GM19468 (cell line): ENCODE measurements at regions not wholly inside any gene's neighbourhood (a gene's known extent, or its start where the extent isn't known, plus 50 kb on each side); places are given as distances from the start of the nearest gene placed in this dataset.

ENCODE experiments used
- ATAC-seq: cut with Tn5 transposase; IDR thresholded peaks from one replicate; pipeline ENCODE4 v1.9.1; 2021; ENCODE audit warnings: mild to moderate bottlenecking, moderate library complexity, moderate number of reproducible peaks; ENCODE audit not compliant: unreplicated experiment; ENCODE audit errors: extremely low read depth

DNA sequence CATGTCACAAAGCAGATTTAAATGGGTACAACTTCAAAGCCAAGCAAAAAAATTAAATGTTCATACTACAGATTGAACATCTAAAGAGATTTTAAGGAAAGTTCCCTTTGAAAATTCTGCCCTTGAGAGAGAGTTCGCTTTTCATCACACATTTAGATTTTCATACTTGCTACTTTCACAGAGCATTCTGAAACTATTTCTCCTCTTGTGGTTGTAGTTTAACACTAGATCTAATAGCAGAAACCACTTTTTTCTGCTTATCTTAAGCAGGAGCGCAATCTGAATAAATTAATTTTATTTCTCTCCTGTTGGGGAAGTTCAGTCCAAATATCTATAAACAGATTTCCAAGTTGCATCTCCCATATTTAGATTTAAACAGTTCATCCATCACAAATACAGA, 173.3 kb upstream of the RASA1 start:
- ATAC-seq = no peak

GRCh38 chr5:87094833-87095232, 172.8 kb upstream of the RASA1 start:
- ATAC-seq = no peak

DNA sequence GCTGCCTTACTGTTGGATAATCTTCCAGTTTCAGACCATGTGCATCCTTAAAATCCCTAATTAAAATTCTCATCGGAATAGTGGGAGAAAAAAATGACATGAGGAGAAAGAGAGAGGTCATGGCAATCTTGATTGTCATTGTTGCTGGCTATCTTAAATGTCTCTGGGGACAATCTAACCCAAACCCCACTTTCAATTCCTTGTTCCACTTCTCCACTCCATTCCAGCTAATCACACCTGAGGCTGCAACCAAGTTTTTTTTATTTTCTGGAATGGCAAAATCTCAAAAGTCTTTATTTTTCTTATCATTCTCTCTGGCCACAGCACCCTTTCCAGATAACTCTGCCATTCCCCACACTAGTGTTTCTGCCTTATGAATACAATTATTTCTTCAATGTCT, 171.9 kb upstream of the RASA1 start:
- ATAC-seq = no peak

GRCh38 chr5:87097664-87098063, 170.0 kb upstream of the RASA1 start:
- no peak for ATAC-seq

DNA sequence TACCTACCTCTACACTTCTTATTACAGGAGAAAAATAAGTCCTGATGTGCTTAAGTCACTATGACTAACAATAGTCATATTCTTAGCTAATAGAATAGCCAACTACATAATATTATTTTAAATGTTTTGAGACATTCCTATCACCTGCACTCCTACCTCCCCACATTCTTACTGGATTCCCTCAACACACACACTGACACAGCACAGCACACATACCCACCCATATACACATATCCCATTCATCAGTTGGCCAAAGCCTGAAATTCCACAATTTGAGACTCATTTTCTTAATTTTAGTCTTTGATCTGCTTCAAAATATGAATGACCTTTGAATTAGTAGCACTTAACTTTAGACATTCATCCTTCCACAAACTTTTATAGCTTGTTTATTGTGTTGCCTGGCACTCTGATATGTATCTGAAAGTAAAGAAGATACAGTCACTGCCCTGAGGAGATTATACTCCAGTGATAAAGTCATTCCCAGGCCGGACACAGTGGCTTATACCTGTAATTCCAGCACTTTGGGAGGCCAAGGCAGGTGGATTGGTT, 168.3 kb upstream of the RASA1 start:
- no peak for ATAC-seq

GRCh38 chr5:87099968-87100367, 167.7 kb upstream of the RASA1 start:
- no peak for ATAC-seq

- no peak for ATAC-seq
These were observed 166.4 kb upstream of the RASA1 start for GRCh38 chr5:87101321-87101720.

GRCh38 chr5:87102841-87103240, 164.8 kb upstream of the RASA1 start:
- no peak for ATAC-seq

DNA sequence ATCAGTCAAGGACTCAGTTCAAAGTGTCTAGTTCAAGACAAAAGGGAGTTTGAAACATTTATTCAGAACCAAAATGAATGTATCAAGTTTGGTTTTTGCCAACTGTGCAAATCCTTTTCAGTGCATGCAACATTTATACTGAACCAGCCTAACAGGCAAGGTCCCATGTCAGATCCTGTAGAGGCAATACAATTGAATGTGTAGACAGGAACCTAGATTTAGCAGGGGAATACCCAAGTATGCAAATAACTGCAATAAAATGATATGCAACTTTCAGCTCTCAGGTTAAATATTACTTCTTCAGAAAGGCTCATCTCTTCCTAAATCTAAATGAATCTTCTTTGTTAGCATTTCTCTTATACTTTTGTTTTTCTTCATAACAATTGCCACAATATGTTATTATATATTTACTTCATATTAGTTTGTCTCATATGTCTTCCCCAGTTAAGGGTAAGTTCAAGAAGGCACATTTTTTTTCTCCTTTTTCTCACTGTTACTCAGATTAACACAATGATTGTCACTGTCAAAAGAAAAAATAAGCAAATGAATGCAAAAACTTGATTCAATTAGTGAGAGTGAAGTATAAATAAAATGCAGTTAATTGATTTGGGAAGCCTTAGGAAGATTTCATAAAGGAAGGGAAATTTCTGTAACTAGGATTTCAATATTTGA, 163.9 kb upstream of the RASA1 start:
- peak; percentile 41 for ATAC-seq

GRCh38 chr5:87105577-87105976, 162.1 kb upstream of the RASA1 start:
- no peak for ATAC-seq

- ATAC-seq = no peak
These were observed 157.9 kb upstream of the RASA1 start for GRCh38 chr5:87109746-87110145.

- no peak for ATAC-seq
These were observed 157.0 kb upstream of the RASA1 start for GRCh38 chr5:87110721-87111120.

DNA sequence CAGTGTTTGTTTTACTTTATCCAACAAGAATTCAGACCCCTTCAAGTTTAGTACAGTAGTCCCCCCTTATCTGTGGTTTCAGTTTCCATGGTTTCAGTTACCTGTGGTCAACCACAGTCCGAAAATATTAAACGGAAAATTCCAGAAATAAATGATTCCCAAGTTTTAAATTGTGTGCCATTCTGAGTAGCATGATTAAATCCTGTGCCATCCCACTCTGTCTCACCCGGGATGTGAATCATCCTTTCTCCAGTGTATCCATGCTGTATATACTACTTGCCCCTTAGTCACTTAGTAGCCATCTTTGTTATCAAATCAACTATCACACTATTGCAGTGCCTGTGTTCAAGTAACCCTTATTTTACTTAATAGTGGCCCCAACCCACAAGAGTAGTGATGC, 153.8 kb upstream of the RASA1 start:
- ATAC-seq = no peak

GRCh38 chr5:87114631-87115030, 153.1 kb upstream of the RASA1 start:
- ATAC-seq = no peak

DNA sequence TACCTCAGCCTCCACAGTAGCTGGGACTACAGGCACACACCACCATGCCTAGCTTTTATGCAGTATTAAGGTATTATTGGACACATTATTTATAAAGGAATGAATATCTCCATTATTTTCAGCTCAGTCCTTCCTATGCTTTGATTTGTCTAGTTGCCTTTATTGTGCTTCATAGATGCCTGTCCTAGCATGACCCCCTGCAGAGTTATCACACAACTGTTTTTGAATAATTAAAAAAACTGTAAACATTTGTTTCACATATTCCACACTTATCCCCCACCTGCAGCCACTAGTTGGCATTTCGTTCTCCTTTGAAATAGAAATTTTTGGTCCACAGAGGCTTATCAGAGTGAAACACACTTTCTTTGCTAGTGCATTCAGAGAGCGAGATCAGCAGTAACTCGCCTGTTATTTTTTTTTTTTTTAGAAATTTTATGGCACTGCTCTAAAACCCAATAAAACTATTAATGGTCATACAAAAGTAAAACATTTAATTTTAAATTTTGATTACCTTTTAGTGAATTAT, 151.8 kb upstream of the RASA1 start:
- ATAC-seq = no peak

DNA sequence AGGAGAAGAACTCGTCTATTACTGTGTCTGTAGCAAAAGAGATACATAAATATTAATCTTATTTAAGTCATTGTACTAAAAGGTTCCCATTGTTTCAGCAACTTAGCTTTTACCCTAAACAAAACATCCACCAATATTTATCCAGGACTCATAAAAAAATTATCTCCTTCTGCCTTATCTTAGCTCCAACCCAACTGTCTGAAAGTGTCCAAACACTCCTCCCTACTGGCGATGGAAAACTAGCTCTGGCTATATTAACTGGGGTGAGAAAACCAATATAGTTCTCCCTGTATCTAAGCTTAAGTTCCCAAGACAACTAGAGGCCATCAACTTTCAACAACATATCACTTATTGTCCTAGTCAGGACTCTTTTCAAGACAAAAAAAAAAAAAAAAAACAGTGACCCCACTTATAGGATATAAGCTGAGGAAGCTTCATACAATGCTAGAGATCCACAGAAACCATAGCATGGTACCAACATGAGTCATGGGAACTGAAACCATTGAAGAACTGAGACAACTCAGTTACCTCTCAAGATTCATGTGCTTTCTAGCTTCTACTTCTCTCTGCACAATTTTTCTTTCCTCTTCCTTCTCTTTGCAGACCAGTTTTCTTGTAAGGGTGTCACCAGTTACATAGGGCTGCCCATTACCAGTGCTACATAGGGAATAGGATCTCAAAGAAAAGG, 150.7 kb upstream of the RASA1 start:
- ATAC-seq = peak; percentile 96

DNA sequence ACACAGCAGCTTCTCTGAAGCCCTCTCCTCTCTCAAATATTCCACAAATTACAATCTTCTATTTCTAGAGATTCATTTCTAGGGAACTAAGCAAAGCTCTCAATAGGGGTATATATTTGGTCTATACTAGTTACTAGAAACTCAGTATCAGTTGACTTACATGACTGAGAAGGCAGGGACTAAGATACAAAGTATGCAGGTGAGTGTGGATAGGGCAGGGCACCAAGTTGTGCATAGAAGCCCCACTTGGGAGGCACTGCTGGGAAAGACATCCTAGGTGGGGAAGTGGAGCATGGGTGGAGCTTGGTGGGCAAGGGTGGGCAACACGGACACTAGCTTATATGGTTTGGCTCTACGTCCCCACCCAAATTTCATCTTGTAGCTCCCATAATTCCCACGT, 148.1 kb upstream of the RASA1 start:
- no peak for ATAC-seq

- no peak for ATAC-seq
These were observed 147.0 kb upstream of the RASA1 start for GRCh38 chr5:87120518-87121303.

- peak; percentile 65 for ATAC-seq
These were observed 146.2 kb upstream of the RASA1 start for GRCh38 chr5:87121304-87122150.
